Loucy (cell line): ENCODE measurements at regions not wholly inside any gene's neighbourhood (a gene's known extent, or its start where the extent isn't known, plus 50 kb on each side); places are given as distances from the start of the nearest gene placed in this dataset.

Experiments
- CTCF ChIP-seq: fragments of 200-600 bp; sonication (generic); conservative IDR thresholded peaks from 2 replicates; pipeline ENCODE4 v1.5.1; 2014; ENCODE audit warnings: mild to moderate bottlenecking, antibody characterized with exemption, low read length
- EZH2phosphoT487 ChIP-seq: fragments of 200-600 bp; IDR thresholded peaks from 2 replicates; pipeline ENCODE4 v1.6.1; 2018; ENCODE audit warnings: antibody characterized with exemption, mild to moderate bottlenecking, moderate library complexity, borderline replicate concordance

GRCh38 chr21:38077569-38077968 is 161.3 kb upstream of the KCNJ6 start:
- TF ChIP-seq CTCF, result no peak
- no peak for TF ChIP-seq EZH2phosphoT487
